T-helper 9 cell (primary cell): ENCODE measurements at regions not wholly inside any gene's neighbourhood (a gene's known extent, or its start where the extent isn't known, plus 50 kb on each side); places are given as distances from the start of the nearest gene placed in this dataset.
"Not testable (repeated sequence)": the region's sequence is repeated elsewhere in the genome, so short reads cannot be mapped to it uniquely, and the experiment has no call there.

Experiments
- DNase-seq: peaks from one replicate; pipeline ENCODE4 v3.0.0-alpha.2; 2020

- DNase-seq = not testable (repeated sequence)
Observed at GRCh38 chr2:87319705-87320104, 298.1 kb upstream of the PLGLB1 start.

- DNase-seq = not testable (repeated sequence)
Observed at GRCh38 chr2:87321201-87321600, 299.6 kb upstream of the PLGLB1 start.

GRCh38 chr2:87324335-87325041 lies 302.8 kb upstream of the PLGLB1 start:
- DNase-seq = not testable (repeated sequence)

GRCh38 chr2:87325042-87325910 lies 303.6 kb upstream of the PLGLB1 start:
- DNase-seq = not testable (repeated sequence)

- DNase-seq = not testable (repeated sequence)
Observed at GRCh38 chr2:87325911-87326294, 304.3 kb upstream of the PLGLB1 start.

GRCh38 chr2:87326754-87327153 lies 305.1 kb upstream of the PLGLB1 start:
- not testable (repeated sequence) for DNase-seq

- not testable (repeated sequence) for DNase-seq
Observed at GRCh38 chr2:87327648-87328371, 306.2 kb upstream of the PLGLB1 start.

GRCh38 chr2:87329529-87329928 lies 307.9 kb upstream of the PLGLB1 start:
- not testable (repeated sequence) for DNase-seq

- not testable (repeated sequence) for DNase-seq
Observed at GRCh38 chr2:87330486-87330885, 308.8 kb upstream of the PLGLB1 start.

GRCh38 chr2:87331940-87332583 lies 310.4 kb upstream of the PLGLB1 start:
- DNase-seq = not testable (repeated sequence)

- DNase-seq = not testable (repeated sequence)
Observed at GRCh38 chr2:87334888-87335287, 313.2 kb upstream of the PLGLB1 start.

- not testable (repeated sequence) for DNase-seq
Observed at GRCh38 chr2:87338998-87339397, 317.4 kb upstream of the PLGLB1 start.

- peak; percentile 23 for DNase-seq
Observed at GRCh38 chr2:87341601-87342014, 320.0 kb upstream of the PLGLB1 start.

GRCh38 chr2:87342175-87342574 lies 320.5 kb upstream of the PLGLB1 start:
- not testable (repeated sequence) for DNase-seq

GRCh38 chr2:87343347-87343746 lies 321.7 kb upstream of the PLGLB1 start:
- DNase-seq = not testable (repeated sequence)

- not testable (repeated sequence) for DNase-seq
Observed at GRCh38 chr2:87345283-87345682, 323.6 kb upstream of the PLGLB1 start.

- not testable (repeated sequence) for DNase-seq
Observed at GRCh38 chr2:87348556-87348955, 326.9 kb upstream of the PLGLB1 start.

- not testable (repeated sequence) for DNase-seq
Observed at GRCh38 chr2:87349006-87349405, 327.4 kb upstream of the PLGLB1 start.

- DNase-seq = not testable (repeated sequence)
Observed at GRCh38 chr2:87352178-87352934, 330.7 kb upstream of the PLGLB1 start.

- DNase-seq = not testable (repeated sequence)
Observed at GRCh38 chr2:87353408-87353807, 331.8 kb upstream of the PLGLB1 start.

GRCh38 chr2:87354102-87354501 lies 332.5 kb upstream of the PLGLB1 start:
- not testable (repeated sequence) for DNase-seq

- not testable (repeated sequence) for DNase-seq
Observed at GRCh38 chr2:87360250-87360649, 338.6 kb upstream of the PLGLB1 start.
